ENCODE measurements at regions not wholly inside any gene's neighbourhood (a gene's known extent, or its start where the extent isn't known, plus 50 kb on each side); places are given as distances from the start of the nearest gene placed in this dataset.

GRCh38 chr16:73732143-73732542 lies 564.5 kb upstream of the PSMD7 start:
- TF ChIP-seq CTCF (IDR thresholded peaks at IDR 0.05) (no peak), POLR2A (IDR thresholded peaks at IDR 0.05) (no peak)
